GM23338 (cell line): ENCODE measurements at regions not wholly inside any gene's neighbourhood (a gene's known extent, or its start where the extent isn't known, plus 50 kb on each side); places are given as distances from the start of the nearest gene placed in this dataset.
A peak's percentile ranks its signal among the peaks of the same experiment; 100 is the strongest.

Experiments used
- CREB1 ChIP-seq: fragments of 250-450 bp; sonication (Bioruptor Pico); IDR thresholded peaks from 2 replicates; pipeline ENCODE4 v1.5.0; 2020; ENCODE audit warnings: low read depth, mild to moderate bottlenecking, moderate library complexity
- CTCF ChIP-seq, 2 experiments: fragments of 200-600 bp in 1 of 2; sonication (generic) in 1 of 2; conservative IDR thresholded peaks; 2 replicates each; pipeline versions ENCODE4 v1.5.1 to v1.6.1; 2016 to 2017; ENCODE audit warnings: antibody characterized with exemption in 2 of 2, low read depth in 2 of 2, mild to moderate bottlenecking in 2 of 2, moderate library complexity in 1 of 2
- EZH2 ChIP-seq: fragments of 200-600 bp; sonication (generic); IDR thresholded peaks from one replicate; pipeline ENCODE4 v1.8.0; 2017; ENCODE audit warnings: antibody characterized with exemption, mild to moderate bottlenecking, low read depth; ENCODE audit not compliant: unreplicated experiment
- EZH2phosphoT487 ChIP-seq: fragments of 200-600 bp; sonication (generic); IDR thresholded peaks from one replicate; pipeline ENCODE4 v1.8.1; 2018; ENCODE audit warnings: antibody characterized with exemption; ENCODE audit not compliant: unreplicated experiment
- JUNB ChIP-seq: IDR thresholded peaks from one replicate; pipeline ENCODE4 v1.6.1; 2016; ENCODE audit warnings: antibody characterized with exemption; ENCODE audit not compliant: unreplicated experiment
- NANOG ChIP-seq: IDR thresholded peaks from 2 replicates; pipeline ENCODE4 v1.6.1; 2016; ENCODE audit warnings: antibody characterized with exemption, borderline replicate concordance
- POLR2AphosphoS5 ChIP-seq: IDR thresholded peaks from 2 replicates; pipeline ENCODE4 v1.6.1; 2016; ENCODE audit warnings: antibody characterized with exemption, low read depth
- REST ChIP-seq: IDR thresholded peaks from one replicate; pipeline ENCODE4 v1.6.1; 2018; ENCODE audit warnings: antibody characterized with exemption; ENCODE audit not compliant: unreplicated experiment
- ZNF114 ChIP-seq: fragments of 250-450 bp; sonication (Bioruptor Pico); IDR thresholded peaks from 2 replicates; pipeline ENCODE4 v1.5.0; 2020; ENCODE audit warnings: mild to moderate bottlenecking, moderate library complexity
- ZNF331 ChIP-seq: fragments of 250-450 bp; sonication (Bioruptor Pico); IDR thresholded peaks from 2 replicates; pipeline ENCODE4 v1.5.0; 2020; ENCODE audit warnings: low read depth, mild to moderate bottlenecking, moderate library complexity
- TF ChIP-seq, protein P1 (sequence below): IDR thresholded peaks from 2 replicates; pipeline ENCODE4 v1.6.1; 2016; ENCODE audit warnings: antibody characterized with exemption

DNA sequence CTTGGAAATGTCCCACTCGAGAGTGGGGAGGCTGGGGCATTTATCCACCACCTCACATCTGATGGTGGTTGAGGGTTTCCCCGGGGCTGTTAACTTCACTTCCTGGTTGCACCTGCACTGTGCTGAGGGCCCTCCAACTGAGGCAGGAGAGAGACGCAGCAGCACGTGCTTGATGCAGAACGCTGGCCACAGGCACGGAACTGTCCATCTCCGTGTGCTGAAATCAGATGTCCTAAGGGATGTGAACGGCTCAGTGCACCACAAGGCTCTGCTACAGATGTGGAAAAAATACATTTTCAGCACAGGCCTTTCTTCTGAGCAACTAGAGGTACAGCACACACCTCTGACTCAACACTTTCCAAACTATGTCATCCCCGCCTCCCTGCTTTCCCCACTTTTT lies 114.8 kb upstream of the C16orf82 start:
- TF ChIP-seq CTCF (conservative IDR thresholded peaks at IDR 0.05; ENCODE audit: low read depth in 2 of 2) (no peak), EZH2phosphoT487 (no peak), JUNB (no peak), POLR2AphosphoS5 (no peak), REST (peak; percentile 62), EZH2 (no peak), CREB1 (CRISPR knock-in tag) (no peak), ZNF114 (no peak), NANOG (no peak), ZNF331 (CRISPR knock-in tag) (no peak)
- TF ChIP-seq, protein P1, sequence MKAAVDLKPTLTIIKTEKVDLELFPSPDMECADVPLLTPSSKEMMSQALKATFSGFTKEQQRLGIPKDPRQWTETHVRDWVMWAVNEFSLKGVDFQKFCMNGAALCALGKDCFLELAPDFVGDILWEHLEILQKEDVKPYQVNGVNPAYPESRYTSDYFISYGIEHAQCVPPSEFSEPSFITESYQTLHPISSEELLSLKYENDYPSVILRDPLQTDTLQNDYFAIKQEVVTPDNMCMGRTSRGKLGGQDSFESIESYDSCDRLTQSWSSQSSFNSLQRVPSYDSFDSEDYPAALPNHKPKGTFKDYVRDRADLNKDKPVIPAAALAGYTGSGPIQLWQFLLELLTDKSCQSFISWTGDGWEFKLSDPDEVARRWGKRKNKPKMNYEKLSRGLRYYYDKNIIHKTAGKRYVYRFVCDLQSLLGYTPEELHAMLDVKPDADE = no peak
